ENCODE measurements at regions not wholly inside any gene's neighbourhood (a gene's known extent, or its start where the extent isn't known, plus 50 kb on each side); places are given as distances from the start of the nearest gene placed in this dataset.

DNA sequence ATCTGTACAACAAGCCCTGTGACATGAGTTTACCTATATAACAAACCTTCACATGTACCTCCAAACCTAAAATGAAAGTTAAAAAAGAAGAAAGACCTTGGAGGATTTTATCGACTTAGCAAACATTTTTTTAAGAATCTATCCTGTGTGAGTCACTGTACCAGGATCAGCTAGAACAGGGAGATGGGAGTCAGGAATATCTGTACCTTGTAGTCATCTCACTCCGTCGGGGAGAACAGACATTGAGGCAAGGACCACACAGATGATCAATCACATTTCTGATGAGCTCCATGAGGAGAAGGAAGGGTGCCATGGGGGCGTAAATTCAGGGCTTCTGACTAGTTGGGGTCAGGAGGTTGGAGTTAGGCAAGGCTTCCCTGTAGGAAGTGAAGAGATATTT is 310.6 kb downstream of the VRK1 start:
- Mint-ChIP-seq H3K27ac (no peak overlapping the region), H3K4me3 (no peak overlapping the region), H3K9me3 (peaks cover 13% of the 10 kb centered on the region), H3K4me1 (peaks cover 8% of the 10 kb centered on the region; the same call in 1 of the 2 replicates), H3K27me3 (ENCODE audit: low read depth) (no peaks in the 10 kb centered on the region), H3K36me3 (no peaks in the 10 kb centered on the region)
- no peak for ATAC-seq
- TF ChIP-seq SMAD3 (CRISPR knock-in tag; IDR thresholded peaks at IDR 0.05; ENCODE audit: borderline replicate concordance) = no peak
- TF ChIP-seq RELA (CRISPR knock-in tag; IDR thresholded peaks at IDR 0.05; ENCODE audit: borderline replicate concordance) = no peak
- TF ChIP-seq, protein P1, sequence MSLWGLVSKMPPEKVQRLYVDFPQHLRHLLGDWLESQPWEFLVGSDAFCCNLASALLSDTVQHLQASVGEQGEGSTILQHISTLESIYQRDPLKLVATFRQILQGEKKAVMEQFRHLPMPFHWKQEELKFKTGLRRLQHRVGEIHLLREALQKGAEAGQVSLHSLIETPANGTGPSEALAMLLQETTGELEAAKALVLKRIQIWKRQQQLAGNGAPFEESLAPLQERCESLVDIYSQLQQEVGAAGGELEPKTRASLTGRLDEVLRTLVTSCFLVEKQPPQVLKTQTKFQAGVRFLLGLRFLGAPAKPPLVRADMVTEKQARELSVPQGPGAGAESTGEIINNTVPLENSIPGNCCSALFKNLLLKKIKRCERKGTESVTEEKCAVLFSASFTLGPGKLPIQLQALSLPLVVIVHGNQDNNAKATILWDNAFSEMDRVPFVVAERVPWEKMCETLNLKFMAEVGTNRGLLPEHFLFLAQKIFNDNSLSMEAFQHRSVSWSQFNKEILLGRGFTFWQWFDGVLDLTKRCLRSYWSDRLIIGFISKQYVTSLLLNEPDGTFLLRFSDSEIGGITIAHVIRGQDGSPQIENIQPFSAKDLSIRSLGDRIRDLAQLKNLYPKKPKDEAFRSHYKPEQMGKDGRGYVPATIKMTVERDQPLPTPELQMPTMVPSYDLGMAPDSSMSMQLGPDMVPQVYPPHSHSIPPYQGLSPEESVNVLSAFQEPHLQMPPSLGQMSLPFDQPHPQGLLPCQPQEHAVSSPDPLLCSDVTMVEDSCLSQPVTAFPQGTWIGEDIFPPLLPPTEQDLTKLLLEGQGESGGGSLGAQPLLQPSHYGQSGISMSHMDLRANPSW (CRISPR knock-in tag; conservative IDR thresholded peaks at IDR 0.05; ENCODE audit: low read depth) = no peak
- ChIA-PET CTCF (no interaction called here), POLR2A (no interaction called here)
- DNase-seq (ENCODE audit: low spot score) = no peak

DNA sequence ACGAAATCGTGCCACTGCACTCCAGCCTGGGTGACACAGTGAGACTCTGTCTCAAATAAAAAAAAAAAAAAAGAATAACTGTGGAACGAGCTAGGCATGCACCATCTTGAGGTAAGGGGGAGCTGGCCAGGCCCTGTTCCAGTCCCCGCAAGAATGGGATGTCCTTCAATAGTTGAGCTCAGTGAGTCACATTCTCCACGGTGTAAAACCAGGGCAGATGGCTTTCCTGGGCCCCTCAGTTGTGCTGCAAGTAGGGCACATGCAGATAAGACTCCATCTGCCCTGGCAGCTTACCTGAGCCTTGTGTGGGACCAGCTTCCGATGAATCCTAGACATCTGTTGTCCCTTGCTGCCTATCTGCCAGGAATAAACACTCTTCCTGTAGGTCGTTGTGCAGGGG is 312.1 kb downstream of the VRK1 start:
- Mint-ChIP-seq H3K4me1 (peaks cover 8% of the 10 kb centered on the region; the same call in 1 of the 2 replicates), H3K4me3 (no peak overlapping the region), H3K9me3 (peaks cover 13% of the 10 kb centered on the region), H3K27me3 (ENCODE audit: low read depth) (no peaks in the 10 kb centered on the region), H3K36me3 (no peaks in the 10 kb centered on the region), H3K27ac (no peak overlapping the region)
- CTCF ChIA-PET = no interaction called here
- ATAC-seq (no peak), DNase-seq (ENCODE audit: low spot score) (no peak)
- TF ChIP-seq ZNF317 (CRISPR knock-in tag; IDR thresholded peaks at IDR 0.05; ENCODE audit: borderline replicate concordance, low read depth) (no peak), ZNF532 (CRISPR knock-in tag; IDR thresholded peaks at IDR 0.05; ENCODE audit: borderline replicate concordance) (no peak), KAT7 (CRISPR knock-in tag; IDR thresholded peaks at IDR 0.05; ENCODE audit: borderline replicate concordance) (no peak), FOXK1 (CRISPR knock-in tag; IDR thresholded peaks at IDR 0.05) (no peak)
- TF ChIP-seq, protein P2, sequence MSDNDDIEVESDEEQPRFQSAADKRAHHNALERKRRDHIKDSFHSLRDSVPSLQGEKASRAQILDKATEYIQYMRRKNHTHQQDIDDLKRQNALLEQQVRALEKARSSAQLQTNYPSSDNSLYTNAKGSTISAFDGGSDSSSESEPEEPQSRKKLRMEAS (CRISPR knock-in tag; IDR thresholded peaks at IDR 0.05) = no peak
- POLR2A ChIA-PET = no interaction called here

- ChIA-PET POLR2A (no interaction called here), CTCF (interaction anchor here (0.6 to 1.3 kb wide), 2 partner anchors 10 to 42 kb away, joined by 3 to 4 read pairs; no protein-coding TSS in a partner anchor)
- Mint-ChIP-seq H3K27ac (no peak overlapping the region), H3K27me3 (ENCODE audit: low read depth) (no peaks in the 10 kb centered on the region), H3K4me3 (no peak overlapping the region), H3K4me1 (no peaks in the 10 kb centered on the region), H3K9me3 (peaks cover 8% of the 10 kb centered on the region), H3K36me3 (no peaks in the 10 kb centered on the region)
- TF ChIP-seq, protein P2 (CRISPR knock-in tag; IDR thresholded peaks at IDR 0.05) = no peak
- TF ChIP-seq CREB1 (CRISPR knock-in tag; IDR thresholded peaks at IDR 0.05) = no peak
- no peak for ATAC-seq
- no peak for DNase-seq (ENCODE audit: low spot score)
Measured at GRCh38 chr14:97113339-97113738, 316.2 kb downstream of the VRK1 start.

- no peaks in the 10 kb centered on the region for H3K36me3 Mint-ChIP-seq
- H3K27me3 Mint-ChIP-seq (ENCODE audit: low read depth) = no peaks in the 10 kb centered on the region; the same call in 1 of the 2 replicates
- CTCF ChIA-PET = no interaction called here
- TF ChIP-seq GABPB1 (CRISPR knock-in tag; IDR thresholded peaks at IDR 0.05) (no peak), MYBL2 (CRISPR knock-in tag; IDR thresholded peaks at IDR 0.05) (no peak)
- DNase-seq (ENCODE audit: low spot score) (no peak), ATAC-seq (no peak)
- H3K4me1 Mint-ChIP-seq = no peaks in the 10 kb centered on the region
- H3K9me3 Mint-ChIP-seq = no peaks in the 10 kb centered on the region
- POLR2A ChIA-PET = no interaction called here
- H3K27ac Mint-ChIP-seq = no peak overlapping the region
- H3K4me3 Mint-ChIP-seq = no peak overlapping the region
Measured at GRCh38 chr14:97116546-97116945, 319.4 kb downstream of the VRK1 start.

All from WTC11 (cell line).